Hepatocyte (in vitro differentiated cells): ENCODE measurements at regions not wholly inside any gene's neighbourhood (a gene's known extent, or its start where the extent isn't known, plus 50 kb on each side); places are given as distances from the start of the nearest gene placed in this dataset.

ENCODE experiments used
- DNase-seq: peaks from one replicate; pipeline ENCODE4 v3.0.0-alpha.2; 2016; ENCODE audit warnings: low spot score
- H2AFZ ChIP-seq: fragments of 200-600 bp; sonication (generic); 2 replicates; pipeline ENCODE4 v1.6.0; 2016; ENCODE audit warnings: antibody characterized with exemption, mild to moderate bottlenecking
- H3K27ac ChIP-seq: fragments of 200-600 bp; sonication (generic); 2 replicates; pipeline ENCODE4 v1.5.1; 2016; ENCODE audit warnings: mild to moderate bottlenecking
- H3K27me3 ChIP-seq: fragments of 200-600 bp; sonication (generic); 2 replicates; pipeline ENCODE4 v1.6.1; 2016
- H3K36me3 ChIP-seq: fragments of 200-600 bp; sonication (generic); replicated peaks from 2 replicates; pipeline ENCODE4 v1.5.1; 2016; ENCODE audit warnings: low read depth; ENCODE audit not compliant: insufficient read depth
- H3K4me1 ChIP-seq: fragments of 200-600 bp; sonication (generic); 2 replicates; pipeline ENCODE4 v1.5.1; 2016; ENCODE audit warnings: mild to moderate bottlenecking, moderate library complexity; ENCODE audit not compliant: insufficient read depth
- H3K4me2 ChIP-seq: fragments of 200-600 bp; sonication (generic); 2 replicates; pipeline ENCODE4 v1.6.0; 2016
- H3K4me3 ChIP-seq: fragments of 200-600 bp; sonication (generic); 2 replicates; pipeline ENCODE4 v1.5.1; 2016; ENCODE audit warnings: mild to moderate bottlenecking
- H3K79me2 ChIP-seq: fragments of 200-600 bp; sonication (generic); 2 replicates; pipeline ENCODE4 v1.6.0; 2017; ENCODE audit warnings: mild to moderate bottlenecking
- H3K9me2 ChIP-seq: fragments of 200-600 bp; sonication (generic); replicated peaks from 2 replicates; pipeline ENCODE4 v1.6.0; 2017; ENCODE audit warnings: mild to moderate bottlenecking; ENCODE audit not compliant: insufficient read depth
- H3K9me3 ChIP-seq: fragments of 200-600 bp; sonication (generic); 2 replicates; pipeline ENCODE4 v1.5.1; 2016; ENCODE audit warnings: low read depth, mild to moderate bottlenecking
- H4K20me1 ChIP-seq: fragments of 200-600 bp; sonication (generic); 2 replicates; pipeline ENCODE4 v1.6.0; 2016; ENCODE audit warnings: mild to moderate bottlenecking; ENCODE audit not compliant: insufficient read depth, poor library complexity, severe bottlenecking
- EZH2 ChIP-seq: fragments of 200-600 bp; sonication (generic); IDR thresholded peaks from 2 replicates; pipeline ENCODE4 v1.6.1; 2016; ENCODE audit warnings: antibody characterized with exemption, mild to moderate bottlenecking, borderline replicate concordance
- EZH2phosphoT487 ChIP-seq: fragments of 200-600 bp; sonication (generic); IDR thresholded peaks from one replicate; pipeline ENCODE4 v1.6.1; 2018; ENCODE audit warnings: antibody characterized with exemption, mild to moderate bottlenecking, low read depth, moderate library complexity; ENCODE audit not compliant: unreplicated experiment, severe bottlenecking
- WGBS: methylation state at CpG from one replicate; pipeline ENCODE4 v1.1.6; 2016; ENCODE audit warnings: low lambda C conversion rate; ENCODE audit errors: missing lambda C conversion rate; 5-methylcytosine and 5-hydroxymethylcytosine counted together
- TF ChIP-seq, protein P1 (sequence below): fragments of 200-600 bp; sonication (generic); IDR thresholded peaks from 2 replicates; pipeline ENCODE4 v1.5.1; 2016; ENCODE audit warnings: antibody characterized with exemption, mild to moderate bottlenecking; ENCODE audit not compliant: poor library complexity

DNA sequence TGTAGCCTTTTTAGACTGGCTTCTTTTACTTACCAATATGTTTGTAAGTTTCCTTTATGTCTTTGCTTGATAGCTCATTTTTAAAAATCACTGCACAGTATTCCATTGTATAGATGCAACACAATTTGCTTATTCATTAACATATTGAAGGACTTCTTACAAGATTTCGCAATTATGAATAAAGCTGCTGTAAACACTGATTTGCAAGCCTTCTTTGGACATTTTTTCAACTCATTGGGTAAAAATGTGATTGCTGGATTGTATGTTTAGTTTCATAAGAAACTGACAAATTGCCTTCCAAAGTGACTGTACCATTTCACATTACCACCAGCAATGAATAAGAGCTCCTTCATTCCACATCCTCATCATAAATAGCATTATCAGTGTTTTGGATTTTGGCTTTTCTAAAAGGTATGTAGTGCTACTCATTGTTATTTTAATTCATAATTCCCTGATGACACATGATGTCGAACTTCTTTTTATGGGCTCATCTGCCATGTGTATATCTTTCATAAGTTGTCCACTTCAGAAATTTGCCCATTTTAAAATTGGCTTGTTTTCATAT, 80.7 kb downstream of the TFAP2B start:
- H3K4me1 ChIP-seq, result no peaks in the 10 kb centered on the region
- no peaks in the 10 kb centered on the region for H3K79me2 ChIP-seq
- H3K27ac ChIP-seq, result no peak overlapping the region
- WGBS, result 84% methylated on average over 2 of the region's 2 CpGs
- H3K9me2 ChIP-seq, result no peaks in the 10 kb centered on the region
- H4K20me1 ChIP-seq, result no peaks in the 10 kb centered on the region
- no peak overlapping the region for H3K4me2 ChIP-seq
- no peaks in the 10 kb centered on the region for H3K36me3 ChIP-seq
- no peak for DNase-seq
- H3K9me3 ChIP-seq, result no peaks in the 10 kb centered on the region
- H3K4me3 ChIP-seq, result no peak overlapping the region
- H2AFZ ChIP-seq, result no peak overlapping the region
- no peak for TF ChIP-seq EZH2phosphoT487
- TF ChIP-seq, protein P1, sequence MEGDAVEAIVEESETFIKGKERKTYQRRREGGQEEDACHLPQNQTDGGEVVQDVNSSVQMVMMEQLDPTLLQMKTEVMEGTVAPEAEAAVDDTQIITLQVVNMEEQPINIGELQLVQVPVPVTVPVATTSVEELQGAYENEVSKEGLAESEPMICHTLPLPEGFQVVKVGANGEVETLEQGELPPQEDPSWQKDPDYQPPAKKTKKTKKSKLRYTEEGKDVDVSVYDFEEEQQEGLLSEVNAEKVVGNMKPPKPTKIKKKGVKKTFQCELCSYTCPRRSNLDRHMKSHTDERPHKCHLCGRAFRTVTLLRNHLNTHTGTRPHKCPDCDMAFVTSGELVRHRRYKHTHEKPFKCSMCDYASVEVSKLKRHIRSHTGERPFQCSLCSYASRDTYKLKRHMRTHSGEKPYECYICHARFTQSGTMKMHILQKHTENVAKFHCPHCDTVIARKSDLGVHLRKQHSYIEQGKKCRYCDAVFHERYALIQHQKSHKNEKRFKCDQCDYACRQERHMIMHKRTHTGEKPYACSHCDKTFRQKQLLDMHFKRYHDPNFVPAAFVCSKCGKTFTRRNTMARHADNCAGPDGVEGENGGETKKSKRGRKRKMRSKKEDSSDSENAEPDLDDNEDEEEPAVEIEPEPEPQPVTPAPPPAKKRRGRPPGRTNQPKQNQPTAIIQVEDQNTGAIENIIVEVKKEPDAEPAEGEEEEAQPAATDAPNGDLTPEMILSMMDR, result no peak
- TF ChIP-seq EZH2, result no peak
- H3K27me3 ChIP-seq, result no peaks in the 10 kb centered on the region

DNA sequence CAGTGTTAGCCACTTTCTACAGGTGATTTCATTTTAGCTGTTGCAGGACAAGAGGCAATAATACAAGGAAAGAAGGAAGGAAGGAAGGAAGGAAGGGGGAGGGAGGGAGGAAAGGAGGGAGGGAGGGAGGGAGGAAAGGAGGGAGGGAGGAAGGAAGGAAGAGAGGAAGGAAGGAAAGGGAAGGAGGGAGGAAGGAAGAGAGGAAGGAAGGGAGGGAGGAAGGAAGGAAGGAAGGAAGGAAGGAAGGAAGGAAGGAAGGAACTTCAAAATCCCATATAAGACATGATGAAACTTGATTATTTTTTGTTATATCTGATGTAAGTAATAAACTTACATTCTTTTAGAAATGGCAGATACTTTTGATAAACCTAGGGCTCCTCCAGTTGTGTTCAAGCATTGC, 83.6 kb downstream of the TFAP2B start:
- Histone ChIP-seq H4K20me1 (no peaks in the 10 kb centered on the region), H3K27me3 (no peaks in the 10 kb centered on the region), H3K9me3 (no peaks in the 10 kb centered on the region), H3K36me3 (no peaks in the 10 kb centered on the region), H3K4me2 (no peak overlapping the region), H3K4me1 (no peaks in the 10 kb centered on the region), H3K27ac (no peak overlapping the region), H3K4me3 (no peak overlapping the region), H2AFZ (no peak overlapping the region), H3K79me2 (no peaks in the 10 kb centered on the region), H3K9me2 (no peaks in the 10 kb centered on the region)
- DNase-seq, result no peak
- TF ChIP-seq, protein P1, result no peak
- no peak for TF ChIP-seq EZH2phosphoT487
- TF ChIP-seq EZH2, result no peak

DNA sequence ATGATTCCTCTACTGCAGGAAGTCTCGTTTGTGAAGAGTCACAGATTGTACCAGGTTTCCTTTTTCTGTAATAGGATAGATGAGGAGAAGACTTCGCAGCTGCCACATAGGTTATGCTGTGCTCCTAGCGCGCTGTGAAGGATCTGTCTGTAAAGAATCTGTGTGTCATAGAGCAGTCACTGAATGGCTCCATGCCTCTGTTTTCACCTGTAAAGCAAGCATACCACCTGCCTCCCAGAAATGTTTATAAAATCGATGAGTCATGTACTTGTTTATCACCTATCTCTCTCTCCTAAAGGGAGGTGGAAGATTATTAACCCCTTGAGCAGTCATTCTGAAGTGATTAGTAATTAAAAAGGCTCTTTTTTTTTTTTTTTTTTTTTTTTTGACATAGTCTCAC, 86.6 kb downstream of the TFAP2B start:
- H3K27me3 ChIP-seq, result no peaks in the 10 kb centered on the region
- no peaks in the 10 kb centered on the region for H3K36me3 ChIP-seq
- H3K4me1 ChIP-seq, result no peaks in the 10 kb centered on the region
- no peaks in the 10 kb centered on the region for H4K20me1 ChIP-seq
- DNase-seq, result peak; percentile 27
- H3K9me3 ChIP-seq, result no peaks in the 10 kb centered on the region
- H3K9me2 ChIP-seq, result no peaks in the 10 kb centered on the region
- H3K4me2 ChIP-seq, result no peak overlapping the region
- TF ChIP-seq EZH2phosphoT487, result no peak
- TF ChIP-seq, protein P1, result no peak
- TF ChIP-seq EZH2, result no peak
- 74% methylated on average over 5 of the region's 5 CpGs for WGBS
- H3K79me2 ChIP-seq, result no peaks in the 10 kb centered on the region
- no peak overlapping the region for H3K4me3 ChIP-seq
- H2AFZ ChIP-seq, result no peak overlapping the region
- H3K27ac ChIP-seq, result no peak overlapping the region

DNA sequence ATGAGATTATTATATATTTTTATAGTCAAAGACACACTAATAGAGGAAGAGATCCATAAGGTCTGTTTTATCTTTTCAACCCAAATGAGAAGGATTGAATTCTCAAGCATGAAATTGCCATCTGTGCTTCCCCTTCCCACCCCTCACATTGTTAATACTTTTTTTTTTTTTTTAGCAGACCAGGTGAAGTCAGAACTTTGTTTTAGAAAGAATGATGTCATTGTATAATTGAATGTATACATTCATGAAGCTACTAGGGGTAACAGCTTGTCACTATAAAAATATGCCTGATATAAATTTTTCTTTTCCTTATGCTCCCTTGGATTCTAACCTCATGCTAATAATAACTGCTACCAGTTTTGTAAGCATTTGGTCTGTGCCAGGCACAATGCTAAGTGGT, 88.9 kb downstream of the TFAP2B start:
- Histone ChIP-seq H3K4me3 (no peak overlapping the region), H4K20me1 (no peaks in the 10 kb centered on the region), H3K79me2 (no peaks in the 10 kb centered on the region), H3K27ac (no peak overlapping the region), H3K36me3 (no peaks in the 10 kb centered on the region), H2AFZ (no peak overlapping the region), H3K4me2 (no peak overlapping the region), H3K4me1 (no peaks in the 10 kb centered on the region), H3K9me2 (no peaks in the 10 kb centered on the region), H3K27me3 (no peaks in the 10 kb centered on the region), H3K9me3 (no peaks in the 10 kb centered on the region)
- no peak for DNase-seq
- TF ChIP-seq EZH2 (no peak), EZH2phosphoT487 (no peak)
- TF ChIP-seq, protein P1, result no peak
